Suppressor macrophage treated with lipopolysaccharide for 1 hour (primary cell): ENCODE measurements at regions not wholly inside any gene's neighbourhood (a gene's known extent, or its start where the extent isn't known, plus 50 kb on each side); places are given as distances from the start of the nearest gene placed in this dataset.
A peak's percentile ranks its signal among the peaks of the same experiment; 100 is the strongest.

ENCODE experiments used
- DNase-seq, 3 donors: peaks; one replicate each; pipeline ENCODE4 v3.0.0-alpha.2; 2020 to 2022

- no peak for DNase-seq
Observed at GRCh38 chr13:105336706-105337576, 1198.5 kb downstream of the EFNB2 start.

- DNase-seq: no peak
Observed at GRCh38 chr13:105334211-105334610, 1201.3 kb downstream of the EFNB2 start.

- DNase-seq: no peak
Observed at GRCh38 chr13:105333416-105333815, 1202.0 kb downstream of the EFNB2 start.

- DNase-seq: no peak
Observed at GRCh38 chr13:105329359-105329758, 1206.1 kb downstream of the EFNB2 start.

GRCh38 chr13:105328212-105328611, 1207.2 kb downstream of the EFNB2 start:
- no peak for DNase-seq

- DNase-seq: no peak
Observed at GRCh38 chr13:105327581-105328126, 1207.8 kb downstream of the EFNB2 start.

- no peak for DNase-seq
Observed at GRCh38 chr13:105319875-105320274, 1215.6 kb downstream of the EFNB2 start.

- no peak for DNase-seq
Observed at GRCh38 chr13:105316731-105317130, 1218.7 kb downstream of the EFNB2 start.

GRCh38 chr13:105312906-105313305, 1222.6 kb downstream of the EFNB2 start:
- DNase-seq: no peak

- DNase-seq: no peak
Observed at GRCh38 chr13:105311094-105311493, 1224.4 kb downstream of the EFNB2 start.

GRCh38 chr13:105307776-105308175, 1227.7 kb downstream of the EFNB2 start:
- DNase-seq: no peak

GRCh38 chr13:105297839-105298238, 1237.6 kb downstream of the EFNB2 start:
- DNase-seq: no peak

GRCh38 chr13:105291987-105292386, 1243.5 kb downstream of the EFNB2 start:
- DNase-seq: no peak

- DNase-seq: no peak
Observed at GRCh38 chr13:105290596-105290995, 1244.9 kb downstream of the EFNB2 start.

GRCh38 chr13:105285526-105285925, 1249.9 kb downstream of the EFNB2 start:
- DNase-seq: no peak

- DNase-seq: no peak
Observed at GRCh38 chr13:105282406-105283285, 1252.8 kb downstream of the EFNB2 start.

GRCh38 chr13:105278943-105279381, 1256.5 kb downstream of the EFNB2 start:
- DNase-seq: no peak

GRCh38 chr13:105276571-105276970, 1258.9 kb downstream of the EFNB2 start:
- no peak for DNase-seq

GRCh38 chr13:105273665-105274222, 1261.7 kb downstream of the EFNB2 start:
- no peak for DNase-seq

GRCh38 chr13:105272660-105273631, 1262.5 kb downstream of the EFNB2 start:
- peak; percentile 55 to 76 (median 76) for DNase-seq

GRCh38 chr13:105266615-105267014, 1268.8 kb downstream of the EFNB2 start:
- DNase-seq: no peak

GRCh38 chr13:105262579-105262978, 1272.9 kb downstream of the EFNB2 start:
- DNase-seq: no peak
